ENCODE measurements at regions not wholly inside any gene's neighbourhood (a gene's known extent, or its start where the extent isn't known, plus 50 kb on each side); places are given as distances from the start of the nearest gene placed in this dataset.

DNA sequence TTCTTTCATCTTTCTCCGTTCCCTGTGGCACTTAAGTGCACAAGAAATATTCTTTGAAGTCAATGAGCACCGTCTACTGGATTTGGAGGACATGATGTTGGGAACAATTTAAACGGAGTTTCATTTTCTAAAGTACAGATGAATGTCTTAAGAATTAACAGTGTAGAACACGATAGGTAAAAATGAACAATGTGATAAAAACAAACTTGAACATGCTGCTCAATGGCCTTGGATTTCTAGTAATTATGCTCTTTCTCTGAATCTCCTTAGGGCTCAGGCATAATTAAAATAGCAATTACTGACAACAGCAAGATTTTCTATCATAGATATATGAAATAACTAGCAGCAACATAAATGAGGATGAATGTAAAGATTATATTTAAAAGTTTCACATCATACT, 142.2 kb upstream of the CDH6 start:
- no peak for DNase-seq
- Histone ChIP-seq H3K4me2 (ENCODE audit: insufficient read depth, low read length) (no peak overlapping the region), H3K79me2 (ENCODE audit: insufficient read depth, low read length) (no peaks in the 10 kb centered on the region), H2AFZ (ENCODE audit: low read depth, low read length) (no peak overlapping the region), H3K27me3 (ENCODE audit: insufficient read depth, low read length, poor library complexity) (no peaks in the 10 kb centered on the region), H3K36me3 (ENCODE audit: insufficient read depth, low read length) (no peaks in the 10 kb centered on the region), H3K9ac (ENCODE audit: low read depth, low read length) (no peak overlapping the region), H3K4me1 (ENCODE audit: insufficient read depth, low read length) (no peaks in the 10 kb centered on the region), H4K20me1 (ENCODE audit: insufficient read depth, low read length) (no peaks in the 10 kb centered on the region), H3K9me3 (ENCODE audit: insufficient read depth, low read length, severe bottlenecking) (no peaks in the 10 kb centered on the region), H3K27ac (ENCODE audit: low read length) (no peak overlapping the region), H3K4me3 (ENCODE audit: low read depth in 1 of 2, low read length in 2 of 2) (no peak overlapping the region)
- no peak for ATAC-seq (ENCODE audit: insufficient read depth, low read depth)
- no peak for TF ChIP-seq CTCF (IDR thresholded peaks at IDR 0.05; ENCODE audit: borderline replicate concordance, extremely low read depth, low read length, poor library complexity, severe bottlenecking)
- TF ChIP-seq EZH2 (IDR thresholded peaks at IDR 0.05; ENCODE audit: borderline replicate concordance, low read depth, low read length, severe bottlenecking): no peak

DNA sequence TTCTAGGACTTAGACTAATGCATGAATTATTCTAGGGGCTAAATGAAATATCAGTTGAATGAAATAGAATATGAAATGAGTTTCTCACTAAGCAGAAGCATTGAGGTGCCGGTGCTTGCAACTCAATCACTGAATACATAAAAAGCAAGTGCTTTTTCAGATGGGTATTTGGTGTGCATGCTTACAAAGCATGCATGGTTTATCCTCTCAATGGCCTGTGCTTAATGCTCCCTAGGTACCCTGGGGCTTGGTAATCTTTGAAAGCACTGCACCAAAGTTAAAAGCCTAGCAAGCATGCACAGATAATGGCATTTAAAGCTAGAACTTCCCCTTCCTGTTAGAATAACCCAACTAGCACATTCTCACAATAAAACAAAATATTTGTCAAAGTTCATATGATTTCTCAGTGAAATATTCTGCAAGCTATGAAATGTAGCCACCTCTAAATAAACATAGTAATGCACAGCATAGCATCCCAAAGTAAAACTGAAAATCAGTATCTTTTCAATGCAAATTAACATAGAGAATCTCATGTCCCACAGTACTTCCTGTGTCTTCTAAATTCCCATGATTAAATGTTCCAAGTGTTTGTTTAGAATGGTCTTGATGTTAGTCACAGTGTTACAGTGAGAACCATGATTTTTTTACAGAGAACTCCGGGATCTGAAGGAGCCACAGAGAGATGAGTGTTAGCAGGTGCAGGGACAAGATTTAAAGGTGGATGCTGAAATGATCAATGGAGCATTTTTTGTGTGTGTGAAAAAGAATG, 143.4 kb upstream of the CDH6 start:
- no peaks in the 10 kb centered on the region for H4K20me1 ChIP-seq (ENCODE audit: insufficient read depth, low read length)
- no peaks in the 10 kb centered on the region for H3K4me1 ChIP-seq (ENCODE audit: insufficient read depth, low read length)
- no peak overlapping the region for H3K27ac ChIP-seq (ENCODE audit: low read length)
- no peak overlapping the region for H2AFZ ChIP-seq (ENCODE audit: low read depth, low read length)
- no peak for DNase-seq
- no peak overlapping the region for H3K9ac ChIP-seq (ENCODE audit: low read depth, low read length)
- no peaks in the 10 kb centered on the region for H3K9me3 ChIP-seq (ENCODE audit: insufficient read depth, low read length, severe bottlenecking)
- no peaks in the 10 kb centered on the region for H3K79me2 ChIP-seq (ENCODE audit: insufficient read depth, low read length)
- ATAC-seq (ENCODE audit: insufficient read depth, low read depth): no peak
- H3K4me2 ChIP-seq (ENCODE audit: insufficient read depth, low read length): no peak overlapping the region
- TF ChIP-seq CTCF (IDR thresholded peaks at IDR 0.05; ENCODE audit: borderline replicate concordance, extremely low read depth, low read length, poor library complexity, severe bottlenecking) (no peak), EZH2 (IDR thresholded peaks at IDR 0.05; ENCODE audit: borderline replicate concordance, low read depth, low read length, severe bottlenecking) (no peak)
- no peaks in the 10 kb centered on the region for H3K27me3 ChIP-seq (ENCODE audit: insufficient read depth, low read length, poor library complexity)
- H3K4me3 ChIP-seq (ENCODE audit: low read depth in 1 of 2, low read length in 2 of 2): no peak overlapping the region
- no peaks in the 10 kb centered on the region for H3K36me3 ChIP-seq (ENCODE audit: insufficient read depth, low read length)

DNA sequence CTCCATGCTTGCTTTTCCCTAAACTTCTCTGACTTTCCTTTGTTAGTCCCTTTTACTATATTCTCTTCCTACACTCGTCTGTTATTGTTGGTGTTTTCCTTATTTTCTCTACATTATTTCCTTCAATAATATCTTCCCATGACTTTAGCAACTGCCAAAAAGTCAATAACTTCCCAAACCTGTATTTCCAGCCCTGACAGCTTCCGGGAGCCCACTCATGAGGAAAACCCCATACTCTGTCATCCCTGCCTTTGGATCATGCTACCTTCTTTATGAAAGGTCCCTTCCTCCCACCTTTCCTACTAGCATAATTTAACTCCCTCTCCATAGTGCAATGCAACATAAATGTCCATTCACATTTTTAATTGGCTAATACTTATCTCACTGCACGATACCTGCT, 144.0 kb upstream of the CDH6 start:
- DNase-seq (no peak), ATAC-seq (ENCODE audit: insufficient read depth, low read depth) (no peak)
- TF ChIP-seq CTCF (IDR thresholded peaks at IDR 0.05; ENCODE audit: borderline replicate concordance, extremely low read depth, low read length, poor library complexity, severe bottlenecking): no peak
- no peak for TF ChIP-seq EZH2 (IDR thresholded peaks at IDR 0.05; ENCODE audit: borderline replicate concordance, low read depth, low read length, severe bottlenecking)
- H4K20me1 ChIP-seq (ENCODE audit: insufficient read depth, low read length): no peaks in the 10 kb centered on the region
- H3K9ac ChIP-seq (ENCODE audit: low read depth, low read length): no peak overlapping the region
- no peaks in the 10 kb centered on the region for H3K4me1 ChIP-seq (ENCODE audit: insufficient read depth, low read length)
- H3K27ac ChIP-seq (ENCODE audit: low read length): no peak overlapping the region
- no peaks in the 10 kb centered on the region for H3K27me3 ChIP-seq (ENCODE audit: insufficient read depth, low read length, poor library complexity)
- H3K4me2 ChIP-seq (ENCODE audit: insufficient read depth, low read length): no peak overlapping the region
- no peaks in the 10 kb centered on the region for H3K79me2 ChIP-seq (ENCODE audit: insufficient read depth, low read length)
- no peak overlapping the region for H2AFZ ChIP-seq (ENCODE audit: low read depth, low read length)
- no peaks in the 10 kb centered on the region for H3K36me3 ChIP-seq (ENCODE audit: insufficient read depth, low read length)
- no peak overlapping the region for H3K4me3 ChIP-seq (ENCODE audit: low read depth in 1 of 2, low read length in 2 of 2)
- no peaks in the 10 kb centered on the region for H3K9me3 ChIP-seq (ENCODE audit: insufficient read depth, low read length, severe bottlenecking)

All from DND-41 (cell line).